ENCODE measurements at regions not wholly inside any gene's neighbourhood (a gene's known extent, or its start where the extent isn't known, plus 50 kb on each side); places are given as distances from the start of the nearest gene placed in this dataset.
"Not testable (repeated sequence)": the region's sequence is repeated elsewhere in the genome, so short reads cannot be mapped to it uniquely, and the experiment has no call there.

DNA sequence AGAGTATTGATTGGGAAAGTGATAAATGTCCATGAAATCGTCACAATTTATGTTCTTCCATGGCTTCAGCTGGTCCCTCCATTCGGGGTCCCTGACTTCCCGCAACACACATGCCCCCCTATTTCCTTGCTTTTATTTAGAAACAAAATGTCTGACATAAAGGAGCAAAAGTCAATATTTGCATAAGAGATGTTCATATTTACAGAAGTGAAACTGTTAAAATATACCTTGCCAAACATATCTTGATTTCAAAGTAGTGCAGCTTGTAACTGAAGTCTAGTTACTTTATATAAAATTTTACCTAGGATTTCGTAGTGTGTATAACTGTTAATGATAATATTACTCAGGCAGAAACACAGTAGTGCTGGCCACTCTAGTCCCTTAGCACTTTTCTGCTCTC lies 548.9 kb upstream of the ADGRB3 start:
- TF ChIP-seq CTBP1 (IDR thresholded peaks at IDR 0.05; ENCODE audit: borderline replicate concordance) (no peak), SP1 (IDR thresholded peaks at IDR 0.05) (no peak), L3MBTL2 (conservative IDR thresholded peaks at IDR 0.05) (no peak), BHLHE40 (IDR thresholded peaks at IDR 0.05; ENCODE audit: borderline replicate concordance) (no peak), PKNOX1 (IDR thresholded peaks at IDR 0.05) (no peak), SUZ12 (IDR thresholded peaks at IDR 0.05) (no peak), ARNT (IDR thresholded peaks at IDR 0.05) (no peak), TARDBP (IDR thresholded peaks at IDR 0.05) (no peak), FOXA1 (IDR thresholded peaks at IDR 0.05) (no peak), HDGF (IDR thresholded peaks at IDR 0.05; ENCODE audit: borderline replicate concordance) (no peak), FOXK2 (IDR thresholded peaks at IDR 0.05) (no peak), NFRKB (IDR thresholded peaks at IDR 0.05) (no peak), FOXM1 (IDR thresholded peaks at IDR 0.05; ENCODE audit: borderline replicate concordance) (no peak), LEF1 (IDR thresholded peaks at IDR 0.05; ENCODE audit: borderline replicate concordance) (no peak), ZNF384 (IDR thresholded peaks at IDR 0.05) (no peak), ELF4 (IDR thresholded peaks at IDR 0.05) (no peak)
- POLR2A ChIA-PET = no interaction called here
- CTCF ChIA-PET = interaction anchor here (0.6 kb wide), 1 partner anchor 13 kb away, joined by 3 read pairs; no protein-coding TSS in a partner anchor

GRCh38 chr6:68085599-68085998 lies 549.5 kb upstream of the ADGRB3 start:
- DNase-seq (ENCODE audit: extremely low spot score); POLR2A ChIA-PET: not testable (repeated sequence)
- 0 out of 2 replicates have a peak, but pooled peaks have one; percentile 41 for TF ChIP-seq PKNOX1 (IDR thresholded peaks at IDR 0.05)
- CTCF ChIA-PET = interaction anchor here (0.6 kb wide), 1 partner anchor 13 kb away, joined by 3 read pairs; no protein-coding TSS in a partner anchor

More for the DNA sequence above, 548.9 kb upstream of the ADGRB3 start:
- no peak for DNase-seq (ENCODE audit: extremely low spot score)

- CTCF ChIA-PET = no interaction called here
- no peak for DNase-seq (ENCODE audit: extremely low spot score)
- TF ChIP-seq ZNF384 (IDR thresholded peaks at IDR 0.05) = no peak
- TF ChIP-seq LEF1 (IDR thresholded peaks at IDR 0.05; ENCODE audit: borderline replicate concordance) = no peak
- TF ChIP-seq ARNT (IDR thresholded peaks at IDR 0.05) = no peak
- no peak for TF ChIP-seq PKNOX1 (IDR thresholded peaks at IDR 0.05)
- TF ChIP-seq SUZ12 (IDR thresholded peaks at IDR 0.05) = no peak
- no peak for TF ChIP-seq FOXK2 (IDR thresholded peaks at IDR 0.05)
- POLR2A ChIA-PET = no interaction called here
Measured at GRCh38 chr6:68082086-68082485, 553.0 kb upstream of the ADGRB3 start.

GRCh38 chr6:68080074-68080473 lies 555.0 kb upstream of the ADGRB3 start:
- ChIA-PET CTCF (no interaction called here), POLR2A (no interaction called here)
- TF ChIP-seq BHLHE40 (IDR thresholded peaks at IDR 0.05; ENCODE audit: borderline replicate concordance) (no peak), FOXA1 (IDR thresholded peaks at IDR 0.05) (no peak), ARNT (IDR thresholded peaks at IDR 0.05) (no peak), ELF4 (IDR thresholded peaks at IDR 0.05) (no peak), FOXK2 (IDR thresholded peaks at IDR 0.05) (no peak), L3MBTL2 (conservative IDR thresholded peaks at IDR 0.05) (no peak), FOXM1 (IDR thresholded peaks at IDR 0.05; ENCODE audit: borderline replicate concordance) (no peak), TARDBP (IDR thresholded peaks at IDR 0.05) (no peak), NFRKB (IDR thresholded peaks at IDR 0.05) (no peak), SUZ12 (IDR thresholded peaks at IDR 0.05) (no peak), HDGF (IDR thresholded peaks at IDR 0.05; ENCODE audit: borderline replicate concordance) (no peak)
- no peak for DNase-seq (ENCODE audit: extremely low spot score)

GRCh38 chr6:68077661-68078060 lies 557.4 kb upstream of the ADGRB3 start:
- CTCF ChIA-PET = no interaction called here
- TF ChIP-seq FOXA1 (IDR thresholded peaks at IDR 0.05) = no peak
- TF ChIP-seq SUZ12 (IDR thresholded peaks at IDR 0.05) = no peak
- TF ChIP-seq L3MBTL2 (conservative IDR thresholded peaks at IDR 0.05) = no peak
- TF ChIP-seq NFRKB (IDR thresholded peaks at IDR 0.05) = no peak
- TF ChIP-seq ARNT (IDR thresholded peaks at IDR 0.05) = no peak
- POLR2A ChIA-PET = no interaction called here
- DNase-seq (ENCODE audit: extremely low spot score) = no peak

DNA sequence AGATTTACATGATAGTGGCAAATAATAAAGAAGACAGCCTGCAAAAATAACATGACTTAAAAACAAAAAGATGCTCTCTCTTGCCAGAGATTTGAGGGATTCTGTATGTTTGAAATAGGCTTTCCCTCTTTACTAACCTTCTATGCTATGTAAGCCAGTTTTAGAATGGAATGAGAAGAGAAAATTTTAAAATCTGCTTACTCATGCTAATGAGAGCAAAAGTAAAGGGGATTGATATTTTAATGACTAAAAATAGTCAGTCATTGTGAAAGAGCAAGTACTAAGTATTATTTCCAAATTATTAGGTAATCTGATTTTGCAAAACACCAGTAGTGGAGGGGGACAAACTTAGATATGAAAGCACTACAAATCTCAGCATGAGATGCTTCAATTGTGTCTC lies 563.3 kb upstream of the ADGRB3 start:
- TF ChIP-seq SP1 (IDR thresholded peaks at IDR 0.05) (no peak), ARNT (IDR thresholded peaks at IDR 0.05) (no peak), L3MBTL2 (conservative IDR thresholded peaks at IDR 0.05) (no peak), SUZ12 (IDR thresholded peaks at IDR 0.05) (no peak), NFRKB (IDR thresholded peaks at IDR 0.05) (no peak), ELF4 (IDR thresholded peaks at IDR 0.05) (no peak), BHLHE40 (IDR thresholded peaks at IDR 0.05; ENCODE audit: borderline replicate concordance) (no peak), CTBP1 (IDR thresholded peaks at IDR 0.05; ENCODE audit: borderline replicate concordance) (no peak)
- POLR2A ChIA-PET = no interaction called here
- CTCF ChIA-PET = no interaction called here
- no peak for DNase-seq (ENCODE audit: extremely low spot score)

DNA sequence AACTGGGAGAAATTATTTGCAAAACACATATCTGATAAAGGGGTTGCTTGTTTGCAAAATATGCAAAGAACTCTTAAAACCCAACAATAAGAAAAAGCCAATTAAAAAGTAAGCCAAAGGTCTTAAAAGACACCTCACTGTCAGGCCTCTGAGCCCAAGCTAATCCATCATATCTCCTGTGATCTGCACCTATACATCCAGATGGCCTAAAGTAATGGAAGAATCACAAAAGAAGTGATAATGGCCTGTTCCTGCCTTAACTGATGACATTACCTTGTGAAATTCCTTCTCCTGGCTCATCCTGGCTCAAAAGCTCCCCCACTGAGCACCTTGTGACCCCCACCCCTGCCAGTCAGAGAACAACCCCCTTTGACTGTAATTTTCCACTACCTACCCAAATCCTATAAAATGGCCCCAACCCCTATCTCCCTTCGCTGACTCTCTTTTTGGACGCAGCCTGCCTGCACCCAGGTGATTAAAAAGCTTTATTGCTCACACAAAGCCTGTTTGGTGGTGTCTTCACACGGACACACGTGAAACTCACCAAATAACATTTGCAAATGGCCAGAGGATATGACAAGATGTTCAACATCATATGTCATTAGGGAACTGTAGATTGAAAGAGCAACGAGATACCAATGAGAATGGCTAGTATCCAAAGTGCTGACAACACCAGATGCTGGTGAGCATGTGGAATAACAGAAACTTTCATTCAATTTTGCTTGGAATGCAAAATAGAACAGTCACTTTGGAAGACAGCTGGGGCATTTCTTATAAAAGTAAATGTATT lies 565.0 kb upstream of the ADGRB3 start:
- DNase-seq (ENCODE audit: extremely low spot score) = no peak
- POLR2A ChIA-PET = no interaction called here
- CTCF ChIA-PET = no interaction called here
- TF ChIP-seq TARDBP (IDR thresholded peaks at IDR 0.05) = no peak
- TF ChIP-seq CTBP1 (IDR thresholded peaks at IDR 0.05; ENCODE audit: borderline replicate concordance) = no peak
